OCI-M2 (cell line): ENCODE measurements at regions not wholly inside any gene's neighbourhood (a gene's known extent, or its start where the extent isn't known, plus 50 kb on each side); places are given as distances from the start of the nearest gene placed in this dataset.

Experiments
- DNase-seq: peaks from one replicate; lab custom pipeline; 2025; ENCODE audit not compliant: unreplicated experiment; lab: John Stamatoyannopoulos, UW

GRCh38 chrX:39577985-39578869 lies 519.5 kb downstream of the BCOR start:
- no peak for DNase-seq

DNA sequence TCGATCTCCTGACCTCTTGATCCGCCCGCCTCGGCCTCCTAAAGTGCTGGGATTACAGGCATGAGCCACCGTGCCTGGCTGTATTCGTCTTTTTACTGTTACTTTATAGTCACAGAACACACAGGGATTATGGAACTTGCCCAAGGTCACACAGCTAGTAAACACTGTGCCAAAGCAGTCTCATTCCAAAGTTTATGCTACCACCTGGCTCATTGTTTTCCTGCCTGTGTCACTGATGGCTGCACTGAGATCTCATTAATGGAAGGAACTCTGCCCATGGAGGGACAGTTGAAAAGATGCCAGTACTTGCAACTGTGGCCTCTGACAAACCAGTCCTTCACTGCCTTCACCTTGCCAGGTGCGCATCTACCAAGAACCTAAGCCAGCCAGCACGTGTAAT lies 517.7 kb downstream of the BCOR start:
- no peak for DNase-seq

DNA sequence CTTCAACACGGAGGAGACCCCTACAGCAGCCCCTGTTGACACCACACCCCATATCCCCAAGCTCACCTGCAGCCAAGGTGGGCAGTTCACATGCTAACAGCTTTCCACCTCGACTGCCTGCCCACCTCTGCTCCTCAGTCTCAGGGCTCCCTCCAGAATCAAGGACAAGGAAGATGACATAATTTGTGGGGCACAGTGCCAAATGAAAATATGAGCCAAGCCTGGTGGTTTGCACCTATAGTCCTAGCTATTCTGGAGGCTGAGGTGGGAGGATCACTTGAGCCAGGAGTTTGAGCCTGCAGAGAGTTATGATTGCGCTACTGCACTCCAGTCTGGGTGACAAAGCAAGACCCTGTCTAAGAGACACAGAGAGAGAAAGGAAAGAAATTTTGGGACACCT lies 516.3 kb downstream of the BCOR start:
- DNase-seq: no peak

DNA sequence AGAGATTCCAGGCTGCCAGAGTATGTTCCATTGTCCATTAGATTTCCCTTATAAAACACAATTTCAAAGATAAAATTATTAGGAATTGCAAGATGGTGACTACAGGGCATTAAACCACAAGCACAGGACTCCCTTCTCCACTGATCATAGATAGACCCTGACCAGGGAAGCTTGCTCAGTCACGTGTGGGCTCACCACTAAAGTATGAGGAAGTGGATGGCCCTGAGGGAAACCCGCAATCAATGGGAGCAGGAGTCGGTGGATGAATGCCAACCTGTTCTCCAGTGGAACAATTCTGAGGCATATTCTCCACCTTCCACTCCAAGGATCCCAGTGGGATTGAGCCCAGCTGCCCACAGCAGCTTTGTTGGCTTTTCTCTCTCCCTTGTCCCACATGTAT lies 515.7 kb downstream of the BCOR start:
- no peak for DNase-seq

- no peak for DNase-seq
Observed at GRCh38 chrX:39582976-39583375, 514.8 kb downstream of the BCOR start.

DNA sequence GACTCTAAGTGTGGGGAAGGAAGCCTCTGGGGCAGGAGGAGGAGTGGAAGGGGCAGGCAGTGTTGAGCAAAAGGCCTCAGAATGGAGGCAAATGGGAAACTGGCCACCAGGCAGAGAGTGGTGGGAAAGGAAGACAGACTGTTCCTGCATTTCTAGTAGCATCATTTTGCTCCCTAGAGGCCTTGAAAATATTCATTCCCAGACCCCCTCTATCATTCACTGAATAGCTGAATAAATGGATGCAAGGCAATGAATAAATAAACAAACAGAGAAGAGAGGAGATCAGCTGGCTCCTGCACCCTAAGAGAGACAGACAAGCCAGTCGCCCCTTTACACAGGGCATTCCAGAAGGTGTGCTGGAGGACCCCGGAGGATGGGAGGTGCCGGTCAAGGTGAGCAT lies 511.9 kb downstream of the BCOR start:
- DNase-seq: no peak

- DNase-seq: no peak
Observed at GRCh38 chrX:39586359-39586758, 511.4 kb downstream of the BCOR start.

GRCh38 chrX:39591099-39591498 lies 506.7 kb downstream of the BCOR start:
- no peak for DNase-seq

GRCh38 chrX:39592776-39593175 lies 505.0 kb downstream of the BCOR start:
- no peak for DNase-seq

DNA sequence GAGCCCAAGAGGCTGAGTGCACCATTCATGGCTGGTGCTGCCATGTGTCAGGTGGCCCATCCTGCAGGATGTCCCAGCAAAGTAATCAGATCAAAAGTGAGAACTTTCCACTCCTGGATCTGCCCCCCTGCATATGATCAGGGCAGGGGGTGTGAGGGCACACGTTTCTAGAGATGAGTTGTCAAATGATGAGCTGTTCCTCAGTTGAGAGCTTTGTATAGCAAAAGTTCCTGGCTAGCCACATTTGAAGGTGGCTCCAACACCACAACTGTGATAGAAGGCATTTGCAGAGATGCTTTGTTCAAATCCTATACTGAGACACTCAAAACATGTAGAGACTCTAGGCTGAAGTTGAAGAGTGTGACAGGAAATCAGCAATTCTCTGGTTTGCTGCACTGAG lies 501.8 kb downstream of the BCOR start:
- no peak for DNase-seq

- DNase-seq: no peak
Observed at GRCh38 chrX:39596437-39596836, 501.3 kb downstream of the BCOR start.

GRCh38 chrX:39599339-39599738 lies 498.4 kb downstream of the BCOR start:
- no peak for DNase-seq

DNA sequence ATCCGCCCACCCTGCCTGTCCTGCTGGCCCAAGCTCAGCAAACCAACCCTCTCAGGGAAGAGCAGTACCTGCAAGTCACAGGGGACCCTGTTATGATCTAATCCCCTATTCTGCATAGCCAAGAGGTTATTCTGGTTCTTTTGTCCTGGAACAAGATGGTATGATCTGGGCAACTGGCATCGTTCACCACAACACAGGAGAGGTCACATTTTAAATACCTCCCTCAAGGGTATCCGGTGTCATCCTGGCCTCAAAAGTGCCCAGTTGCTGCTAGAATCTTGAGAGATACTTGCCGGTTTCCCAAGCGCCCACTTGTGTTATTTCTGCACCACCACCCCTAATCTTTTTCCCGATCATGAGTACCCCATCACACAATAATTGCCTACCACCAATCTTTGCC lies 497.5 kb downstream of the BCOR start:
- DNase-seq: no peak

DNA sequence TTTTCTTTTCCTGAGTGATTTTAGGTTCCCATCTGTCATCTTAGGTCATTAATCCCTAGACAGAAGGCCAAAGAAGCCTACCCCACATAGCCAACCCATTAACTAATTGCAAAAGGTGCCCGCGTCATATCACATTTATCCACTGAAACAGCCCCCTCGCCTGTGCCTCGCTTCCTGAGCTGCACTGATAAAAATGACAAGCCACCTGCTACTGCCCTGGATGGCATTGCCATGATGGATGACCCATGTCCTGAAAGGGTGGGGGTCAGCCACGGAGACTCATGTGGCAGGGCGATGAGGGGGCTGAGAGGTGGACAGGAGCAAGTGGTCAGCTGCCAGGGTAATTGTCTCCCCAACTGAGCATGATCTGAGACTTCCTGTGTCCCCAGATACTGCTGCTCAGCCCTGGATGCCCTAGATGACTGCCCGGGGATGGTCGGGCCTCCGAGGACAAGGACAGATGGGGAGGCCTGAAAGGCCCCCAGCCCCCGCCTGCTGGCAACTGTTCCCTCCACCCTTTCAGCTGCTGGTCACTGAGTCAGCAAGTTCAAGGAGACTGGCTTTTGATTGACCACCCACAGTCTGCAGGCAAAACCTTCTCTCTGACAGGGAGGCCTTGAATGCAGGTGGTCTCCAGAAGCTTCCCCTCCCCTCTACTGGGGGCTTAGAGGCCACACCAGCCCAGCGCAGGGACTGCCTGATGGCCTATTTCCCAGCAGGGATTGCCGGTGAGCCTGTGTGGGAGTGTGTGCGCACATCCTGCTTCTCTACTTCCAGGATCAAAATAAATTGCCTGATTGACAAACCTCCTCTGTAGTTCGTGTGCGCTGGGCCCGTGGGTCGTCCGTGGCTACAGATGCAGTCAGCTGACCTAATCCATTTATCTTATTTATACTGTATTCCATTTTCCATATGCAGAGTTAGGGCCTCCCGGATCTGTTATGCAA lies 496.3 kb downstream of the BCOR start:
- no peak for DNase-seq

- no peak for DNase-seq
Observed at GRCh38 chrX:39602195-39602594, 495.6 kb downstream of the BCOR start.

DNA sequence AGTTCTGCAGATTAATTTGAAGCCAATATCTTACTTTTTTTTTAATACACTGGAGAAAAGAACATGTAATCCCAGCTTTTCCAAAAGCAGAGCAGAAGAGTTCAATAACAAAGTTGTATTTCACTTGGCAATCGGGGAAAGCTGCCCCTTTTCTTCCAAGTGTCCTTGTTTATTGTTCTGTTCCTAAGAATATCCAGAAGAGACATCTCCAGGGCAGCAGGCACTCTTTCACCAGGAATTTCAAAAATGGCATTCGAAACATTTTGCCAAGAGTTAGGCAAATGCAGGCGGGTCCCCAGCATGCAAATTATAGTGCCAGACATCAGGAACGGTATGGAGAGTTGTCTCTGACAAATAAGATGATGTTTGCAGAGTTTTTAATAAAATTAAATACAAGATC lies 494.5 kb downstream of the BCOR start:
- DNase-seq: no peak

- no peak for DNase-seq
Observed at GRCh38 chrX:39605183-39605582, 492.6 kb downstream of the BCOR start.

DNA sequence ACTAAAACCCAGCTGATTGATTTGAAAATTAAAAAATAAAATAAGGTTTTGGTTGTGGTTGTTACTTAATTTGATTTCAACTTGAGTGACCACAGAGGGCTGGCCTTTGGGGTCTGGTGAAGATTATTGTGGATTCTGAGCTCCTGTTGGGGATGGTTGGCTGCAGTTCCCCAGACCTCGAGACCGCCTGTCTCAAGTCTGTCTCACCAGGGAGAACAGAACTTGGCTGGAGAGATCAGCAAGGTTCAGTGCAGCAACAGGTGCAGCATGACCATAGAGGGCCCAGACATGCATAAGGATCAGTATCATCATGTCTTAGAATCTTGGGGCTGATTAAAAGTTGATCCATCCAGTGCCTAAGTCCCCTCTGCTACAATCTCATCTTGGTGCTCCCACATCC lies 491.9 kb downstream of the BCOR start:
- no peak for DNase-seq

GRCh38 chrX:39609941-39610340 lies 487.8 kb downstream of the BCOR start:
- no peak for DNase-seq

DNA sequence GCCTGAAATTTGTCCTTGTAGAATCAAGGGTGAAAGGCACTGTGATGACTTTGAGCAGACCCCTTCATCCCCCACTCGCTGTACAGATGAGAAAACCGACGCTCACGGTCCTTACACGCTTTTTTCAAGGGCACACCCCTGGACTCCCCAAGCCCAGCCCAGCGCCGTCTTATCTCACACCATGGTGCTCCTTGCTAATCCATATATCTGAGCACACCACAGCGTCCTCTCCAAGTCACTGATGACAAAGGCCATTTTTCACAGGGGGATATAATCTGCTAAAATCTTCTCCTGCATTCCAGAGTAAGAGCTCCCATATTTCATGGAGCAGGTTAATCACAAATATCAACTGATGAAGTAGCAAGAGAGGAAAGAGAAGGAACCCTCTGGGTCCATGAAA lies 486.3 kb downstream of the BCOR start:
- no peak for DNase-seq

GRCh38 chrX:39613482-39613995 lies 484.2 kb downstream of the BCOR start:
- DNase-seq: no peak
